Ecto neural progenitor cell (in vitro differentiated cells): ENCODE measurements at regions not wholly inside any gene's neighbourhood (a gene's known extent, or its start where the extent isn't known, plus 50 kb on each side); places are given as distances from the start of the nearest gene placed in this dataset.

Source experiments
- DNase-seq: peaks from one replicate; pipeline ENCODE4 v3.0.0-alpha.2; 2018; ENCODE audit warnings: low spot score

- DNase-seq = no peak
Observed at GRCh38 chr18:10284540-10285282, 169.7 kb upstream of the APCDD1 start.

- no peak for DNase-seq
Observed at GRCh38 chr18:10285283-10285640, 169.2 kb upstream of the APCDD1 start.

GRCh38 chr18:10286580-10287150, 167.8 kb upstream of the APCDD1 start:
- no peak for DNase-seq

GRCh38 chr18:10289251-10289650, 165.2 kb upstream of the APCDD1 start:
- DNase-seq = no peak

- no peak for DNase-seq
Observed at GRCh38 chr18:10289951-10290637, 164.3 kb upstream of the APCDD1 start.

GRCh38 chr18:10290638-10291235, 163.7 kb upstream of the APCDD1 start:
- DNase-seq = no peak

GRCh38 chr18:10291568-10291981, 162.9 kb upstream of the APCDD1 start:
- no peak for DNase-seq

- DNase-seq = no peak
Observed at GRCh38 chr18:10293966-10294365, 160.5 kb upstream of the APCDD1 start.

- no peak for DNase-seq
Observed at GRCh38 chr18:10295751-10296150, 158.7 kb upstream of the APCDD1 start.

GRCh38 chr18:10296491-10296890, 157.9 kb upstream of the APCDD1 start:
- no peak for DNase-seq

GRCh38 chr18:10297086-10297485, 157.3 kb upstream of the APCDD1 start:
- no peak for DNase-seq

- no peak for DNase-seq
Observed at GRCh38 chr18:10298346-10298745, 156.1 kb upstream of the APCDD1 start.

GRCh38 chr18:10299643-10300042, 154.8 kb upstream of the APCDD1 start:
- DNase-seq = no peak

- DNase-seq = no peak
Observed at GRCh38 chr18:10300739-10301138, 153.7 kb upstream of the APCDD1 start.

GRCh38 chr18:10301831-10302483, 152.5 kb upstream of the APCDD1 start:
- peak; percentile 18 for DNase-seq

GRCh38 chr18:10303171-10303570, 151.3 kb upstream of the APCDD1 start:
- DNase-seq = no peak

- peak; percentile 21 for DNase-seq
Observed at GRCh38 chr18:10304853-10305252, 149.6 kb upstream of the APCDD1 start.

- no peak for DNase-seq
Observed at GRCh38 chr18:10306779-10307178, 147.7 kb upstream of the APCDD1 start.

- no peak for DNase-seq
Observed at GRCh38 chr18:10308154-10308553, 146.3 kb upstream of the APCDD1 start.

GRCh38 chr18:10310626-10311025, 143.8 kb upstream of the APCDD1 start:
- no peak for DNase-seq

GRCh38 chr18:10312326-10313015, 142.0 kb upstream of the APCDD1 start:
- peak; percentile 17 for DNase-seq

GRCh38 chr18:10313016-10313342, 141.5 kb upstream of the APCDD1 start:
- peak; percentile 19 for DNase-seq
